ENCODE measurements at regions not wholly inside any gene's neighbourhood (a gene's known extent, or its start where the extent isn't known, plus 50 kb on each side); places are given as distances from the start of the nearest gene placed in this dataset.

GRCh38 chr1:56442290-56442877 is 137.0 kb downstream of the PLPP3 start:
- no peaks in the 10 kb centered on the region for H3K9me3 ChIP-seq (ENCODE audit: low read length)
- no peak for TF ChIP-seq EZH2phosphoT487 (IDR thresholded peaks at IDR 0.05; ENCODE audit: borderline replicate concordance, low read length)
- no peak for TF ChIP-seq EZH2 (IDR thresholded peaks at IDR 0.05; ENCODE audit: low read length, unreplicated experiment)
- no peak for TF ChIP-seq CTCF (conservative IDR thresholded peaks at IDR 0.05; ENCODE audit: low read depth, low read length)
- no TSS peak for BruUV-seq (replicated peaks)
- no peak overlapping the region for H3K4me2 ChIP-seq (ENCODE audit: low read length)
- no peaks in the 10 kb centered on the region for H3K27me3 ChIP-seq (ENCODE audit: low read length)
- 0 out of 2 replicates have a peak, but pooled peaks cover 3% of the 10 kb centered on the region for H3K4me1 ChIP-seq (ENCODE audit: insufficient read depth, low read length)
- CTCF ChIA-PET = no interaction called here
- POLR2A ChIA-PET (ENCODE audit: unreplicated experiment) = no interaction called here
- H4K20me1 ChIP-seq (ENCODE audit: low read length) = no peaks in the 10 kb centered on the region
- no peaks in the 10 kb centered on the region for H3K9me2 ChIP-seq (replicated peaks; ENCODE audit: low read length)
- no peak overlapping the region for H3K9ac ChIP-seq (ENCODE audit: low read length)
- H2AFZ ChIP-seq (ENCODE audit: low read length) = no peak overlapping the region
- no peak overlapping the region for H3K27ac ChIP-seq (ENCODE audit: low read length)
- no peaks in the 10 kb centered on the region for H3F3A ChIP-seq (ENCODE audit: low read length, unreplicated experiment)
- H3K4me3 ChIP-seq (ENCODE audit: low read length) = no peak overlapping the region
- H3K36me3 ChIP-seq (ENCODE audit: low read depth, low read length) = no peaks in the 10 kb centered on the region
- no peaks in the 10 kb centered on the region for H3K79me2 ChIP-seq (ENCODE audit: low read length)
- DNase-seq = no peak
- intact Hi-C loops (cut with micrococcal nuclease) = no loop called here
- no peak for ATAC-seq

GRCh38 chr1:56441601-56442000 is 137.8 kb downstream of the PLPP3 start:
- H3K9ac ChIP-seq (ENCODE audit: low read length) = no peak overlapping the region
- no peaks in the 10 kb centered on the region for H3K9me2 ChIP-seq (replicated peaks; ENCODE audit: low read length)
- no peak overlapping the region for H3K4me3 ChIP-seq (ENCODE audit: low read length)
- H2AFZ ChIP-seq (ENCODE audit: low read length) = no peak overlapping the region
- DNase-seq (no peak), ATAC-seq (no peak)
- no peaks in the 10 kb centered on the region for H3K79me2 ChIP-seq (ENCODE audit: low read length)
- no peak overlapping the region for H3K4me2 ChIP-seq (ENCODE audit: low read length)
- BruUV-seq (replicated peaks) = no TSS peak
- no peak for TF ChIP-seq EZH2phosphoT487 (IDR thresholded peaks at IDR 0.05; ENCODE audit: borderline replicate concordance, low read length)
- TF ChIP-seq EZH2 (IDR thresholded peaks at IDR 0.05; ENCODE audit: low read length, unreplicated experiment) = no peak
- no peak for TF ChIP-seq CTCF (conservative IDR thresholded peaks at IDR 0.05; ENCODE audit: low read depth, low read length)
- H3K36me3 ChIP-seq (ENCODE audit: low read depth, low read length) = no peaks in the 10 kb centered on the region
- intact Hi-C loops (cut with micrococcal nuclease) = no loop called here
- CTCF ChIA-PET = no interaction called here
- POLR2A ChIA-PET (ENCODE audit: unreplicated experiment) = no interaction called here
- 0 out of 2 replicates have a peak, but pooled peaks cover 3% of the 10 kb centered on the region for H3K4me1 ChIP-seq (ENCODE audit: insufficient read depth, low read length)
- no peak overlapping the region for H3K27ac ChIP-seq (ENCODE audit: low read length)
- H3K27me3 ChIP-seq (ENCODE audit: low read length) = no peaks in the 10 kb centered on the region
- H3K9me3 ChIP-seq (ENCODE audit: low read length) = no peaks in the 10 kb centered on the region
- H4K20me1 ChIP-seq (ENCODE audit: low read length) = no peaks in the 10 kb centered on the region
- H3F3A ChIP-seq (ENCODE audit: low read length, unreplicated experiment) = no peaks in the 10 kb centered on the region

DNA sequence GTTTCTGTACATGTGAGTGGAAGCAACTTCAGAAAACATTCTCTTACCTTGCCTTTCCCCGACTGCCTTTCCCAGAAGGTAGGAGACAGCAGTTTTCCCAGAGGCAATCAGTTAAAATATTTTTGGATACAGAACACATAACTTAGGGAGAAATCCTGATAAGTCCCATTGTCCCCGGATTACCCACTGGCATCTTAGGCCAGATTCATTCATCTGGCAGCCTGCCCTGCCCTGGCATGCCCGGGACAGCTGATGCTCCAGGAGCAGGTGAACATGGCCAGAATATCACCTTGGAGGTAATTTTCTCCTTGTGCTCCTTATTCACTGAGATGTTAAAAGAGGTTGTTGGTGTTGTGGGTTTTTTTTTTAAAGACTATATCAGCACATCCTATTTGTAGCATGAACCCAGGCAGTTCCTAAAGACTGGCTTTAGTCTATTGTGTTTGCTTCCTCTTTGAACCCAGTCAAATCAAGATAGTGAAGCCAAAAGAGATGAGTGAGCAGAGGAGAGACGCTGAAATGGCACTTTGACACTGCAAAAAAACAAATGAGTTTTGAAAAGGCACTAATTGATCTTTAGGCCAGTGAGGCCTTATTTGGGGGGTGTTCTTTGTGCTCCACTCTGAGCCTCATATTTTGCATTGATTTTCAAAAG is 139.6 kb downstream of the PLPP3 start:
- Histone ChIP-seq H3K27ac (ENCODE audit: low read length) (no peak overlapping the region), H3F3A (ENCODE audit: low read length, unreplicated experiment) (no peaks in the 10 kb centered on the region), H3K4me2 (ENCODE audit: low read length) (no peak overlapping the region), H3K36me3 (ENCODE audit: low read depth, low read length) (no peaks in the 10 kb centered on the region), H3K79me2 (ENCODE audit: low read length) (no peaks in the 10 kb centered on the region), H3K4me3 (ENCODE audit: low read length) (no peak overlapping the region), H4K20me1 (ENCODE audit: low read length) (no peaks in the 10 kb centered on the region), H3K27me3 (ENCODE audit: low read length) (no peaks in the 10 kb centered on the region), H3K4me1 (ENCODE audit: insufficient read depth, low read length) (0 out of 2 replicates have a peak, but pooled peaks cover 3% of the 10 kb centered on the region), H2AFZ (ENCODE audit: low read length) (no peak overlapping the region), H3K9me3 (ENCODE audit: low read length) (no peaks in the 10 kb centered on the region), H3K9ac (ENCODE audit: low read length) (no peak overlapping the region), H3K9me2 (replicated peaks; ENCODE audit: low read length) (no peaks in the 10 kb centered on the region)
- TF ChIP-seq CTCF (conservative IDR thresholded peaks at IDR 0.05; ENCODE audit: low read depth, low read length) = no peak
- no TSS peak for BruUV-seq (replicated peaks)
- ChIA-PET POLR2A (ENCODE audit: unreplicated experiment) (no interaction called here), CTCF (no interaction called here)
- intact Hi-C loops (cut with micrococcal nuclease) = no loop called here
- ATAC-seq (no peak), DNase-seq (no peak)
